H9 (cell line): ENCODE measurements at regions not wholly inside any gene's neighbourhood (a gene's known extent, or its start where the extent isn't known, plus 50 kb on each side); places are given as distances from the start of the nearest gene placed in this dataset.

Experiments
- DNase-seq: peaks from one replicate; pipeline ENCODE4 v3.0.0-alpha.2; 2017
- H2AFZ ChIP-seq: one replicate; pipeline ENCODE4 v1.6.1; 2013; ENCODE audit warnings: mild to moderate bottlenecking, low read length, control low read depth, moderate library complexity
- H2AK5ac ChIP-seq: 2 replicates; pipeline ENCODE4 v1.6.1; 2013; ENCODE audit warnings: low read length, control low read depth, mixed read lengths; ENCODE audit not compliant: insufficient read length
- H2BK120ac ChIP-seq: one replicate; pipeline ENCODE4 v1.6.1; 2013; ENCODE audit warnings: low read depth, mild to moderate bottlenecking, low read length, control low read depth, inconsistent platforms; ENCODE audit not compliant: poor library complexity, severe bottlenecking
- H2BK12ac ChIP-seq: 2 replicates; pipeline ENCODE4 v1.6.1; 2013; ENCODE audit warnings: low read length, control low read depth, mixed read lengths, low read depth; ENCODE audit not compliant: insufficient read length
- H2BK15ac ChIP-seq: 2 replicates; pipeline ENCODE4 v1.6.1; 2013; ENCODE audit warnings: low read depth, low read length, control low read depth
- H2BK20ac ChIP-seq: one replicate; pipeline ENCODE4 v1.6.1; 2013; ENCODE audit warnings: low read depth, mild to moderate bottlenecking, low read length, control low read depth, inconsistent platforms; ENCODE audit not compliant: poor library complexity, severe bottlenecking
- H2BK5ac ChIP-seq: 2 replicates; pipeline ENCODE4 v1.6.1; 2013; ENCODE audit warnings: low read length, control low read depth, mixed read lengths; ENCODE audit not compliant: insufficient read length
- H3K14ac ChIP-seq: 2 replicates; pipeline ENCODE4 v1.6.1; 2013; ENCODE audit warnings: low read length, control low read depth; ENCODE audit not compliant: insufficient read depth
- H3K18ac ChIP-seq: 2 replicates; pipeline ENCODE4 v1.6.1; 2013; ENCODE audit warnings: low read depth, mild to moderate bottlenecking, mixed read lengths, low read length, control low read depth; ENCODE audit not compliant: insufficient read length
- H3K23ac ChIP-seq: 2 replicates; pipeline ENCODE4 v1.6.1; 2013; ENCODE audit warnings: low read length, control low read depth, mixed read lengths, low read depth; ENCODE audit not compliant: insufficient read length
- H3K23me2 ChIP-seq: 2 replicates; pipeline ENCODE4 v1.6.1; 2013; ENCODE audit warnings: low read depth, mild to moderate bottlenecking, mixed read lengths, low read length, control low read depth; ENCODE audit not compliant: insufficient read length, poor library complexity, severe bottlenecking
- H3K27ac ChIP-seq: 2 replicates; pipeline ENCODE4 v1.5.1; 2013; ENCODE audit warnings: low read length, control low read depth, mixed read lengths, low read depth; ENCODE audit not compliant: insufficient read length
- H3K27me3 ChIP-seq: 2 replicates; pipeline ENCODE4 v1.6.1; 2013; ENCODE audit warnings: low read length, control low read depth, inconsistent platforms; ENCODE audit not compliant: insufficient read depth
- H3K4ac ChIP-seq: 2 replicates; pipeline ENCODE4 v1.6.1; 2013; ENCODE audit warnings: low read depth, mild to moderate bottlenecking, control low read depth, inconsistent platforms, low read length, moderate library complexity
- H3K4me1 ChIP-seq: 2 replicates; pipeline ENCODE4 v1.6.1; 2013; ENCODE audit warnings: low read length, control low read depth, inconsistent platforms; ENCODE audit not compliant: insufficient read depth
- H3K4me2 ChIP-seq: 2 replicates; pipeline ENCODE4 v1.6.1; 2013; ENCODE audit warnings: low read length, control low read depth, mixed read lengths; ENCODE audit not compliant: insufficient read length, insufficient read depth
- H3K56ac ChIP-seq: 2 replicates; pipeline ENCODE4 v1.6.1; 2013; ENCODE audit warnings: low read depth, mild to moderate bottlenecking, mixed read lengths, low read length, control low read depth; ENCODE audit not compliant: insufficient read length
- H3K79me1 ChIP-seq: 2 replicates; pipeline ENCODE4 v1.6.1; 2013; ENCODE audit warnings: low read depth, mild to moderate bottlenecking, moderate library complexity, low read length, control low read depth, inconsistent platforms; ENCODE audit not compliant: insufficient read depth, poor library complexity, severe bottlenecking
- H3K79me2 ChIP-seq: 2 replicates; pipeline ENCODE4 v1.6.1; 2013; ENCODE audit warnings: low read length, control low read depth, inconsistent platforms; ENCODE audit not compliant: insufficient read depth
- H3K9ac ChIP-seq: 2 replicates; pipeline ENCODE4 v1.6.1; 2013; ENCODE audit warnings: low read length, control low read depth, mixed read lengths; ENCODE audit not compliant: insufficient read length; ENCODE audit errors: extremely low read depth
- H3K9me3 ChIP-seq: one replicate; pipeline ENCODE4 v1.6.1; 2013; ENCODE audit warnings: low read depth, low read length, inconsistent platforms; ENCODE audit not compliant: control insufficient read depth
- H3T11ph ChIP-seq: one replicate; pipeline ENCODE4 v1.6.1; 2013; ENCODE audit warnings: mild to moderate bottlenecking, low read length, control low read depth, inconsistent platforms
- H4K20me1 ChIP-seq: one replicate; pipeline ENCODE4 v1.6.1; 2013; ENCODE audit not compliant: control insufficient read depth, insufficient read length, insufficient read depth
- H4K5ac ChIP-seq: 2 replicates; pipeline ENCODE4 v1.6.1; 2013; ENCODE audit warnings: low read depth, mild to moderate bottlenecking, mixed read lengths, low read length, control low read depth; ENCODE audit not compliant: insufficient read length
- H4K8ac ChIP-seq: replicated peaks from 2 replicates; pipeline ENCODE4 v1.6.1; 2013; ENCODE audit warnings: low read length, control low read depth, mixed read lengths, low read depth; ENCODE audit not compliant: insufficient read length
- H4K91ac ChIP-seq: 2 replicates; pipeline ENCODE4 v1.6.1; 2013; ENCODE audit warnings: low read depth, mild to moderate bottlenecking, moderate library complexity, mixed read lengths, low read length, control low read depth; ENCODE audit not compliant: insufficient read length
- H3K27ac Mint-ChIP-seq, 3 experiments: 2 replicates in 2 of 3; 3 replicates in 1 of 3; pipeline ENCODE4 v1.8.0; 2020 to 2021; ENCODE audit warnings: mixed read lengths in 3 of 3, mild to moderate bottlenecking in 1 of 3, moderate library complexity in 1 of 3
- H3K27me3 Mint-ChIP-seq: 2 replicates; pipeline ENCODE4 v1.8.0; 2021; ENCODE audit warnings: low read depth, mild to moderate bottlenecking, moderate library complexity, mixed read lengths
- H3K36me3 Mint-ChIP-seq, 3 experiments: 2 replicates in 2 of 3; 3 replicates in 1 of 3; pipeline ENCODE4 v1.8.0; 2020 to 2021; ENCODE audit warnings: low read depth in 3 of 3, mixed read lengths in 3 of 3; ENCODE audit not compliant: insufficient read depth in 1 of 3
- H3K4me1 Mint-ChIP-seq, 2 experiments: 2 replicates each; pipeline ENCODE4 v1.8.0; 2020; ENCODE audit warnings: mixed read lengths in 2 of 2
- H3K4me3 Mint-ChIP-seq, 2 experiments: 2 replicates in 1 of 2; 3 replicates in 1 of 2; pipeline ENCODE4 v1.8.0; 2020 to 2021; ENCODE audit warnings: mild to moderate bottlenecking in 2 of 2, mixed read lengths in 2 of 2, moderate library complexity in 1 of 2
- H3K9me3 Mint-ChIP-seq, 2 experiments: 2 replicates in 1 of 2; 3 replicates in 1 of 2; pipeline ENCODE4 v1.8.0; 2020; ENCODE audit warnings: mild to moderate bottlenecking in 2 of 2, mixed read lengths in 2 of 2, moderate library complexity in 1 of 2
- WGBS: extraction: QIAGEN DNeasy Blood & Tissue Kit; methylation state at CpG from one replicate; pipeline ENCODE4 v1.1.7; 2013; ENCODE audit warnings: missing lambda C conversion rate, low lambda C conversion rate, mixed read lengths; ENCODE audit not compliant: insufficient read length; ENCODE audit errors: extremely low coverage; 5-methylcytosine and 5-hydroxymethylcytosine counted together
- TF ChIP-seq, protein P1 (sequence below): fragments of 200-600 bp; sonication (generic); conservative IDR thresholded peaks from 3 replicates; pipeline ENCODE4 v1.8.0; 2021; ENCODE audit warnings: antibody characterized with exemption, mild to moderate bottlenecking

DNA sequence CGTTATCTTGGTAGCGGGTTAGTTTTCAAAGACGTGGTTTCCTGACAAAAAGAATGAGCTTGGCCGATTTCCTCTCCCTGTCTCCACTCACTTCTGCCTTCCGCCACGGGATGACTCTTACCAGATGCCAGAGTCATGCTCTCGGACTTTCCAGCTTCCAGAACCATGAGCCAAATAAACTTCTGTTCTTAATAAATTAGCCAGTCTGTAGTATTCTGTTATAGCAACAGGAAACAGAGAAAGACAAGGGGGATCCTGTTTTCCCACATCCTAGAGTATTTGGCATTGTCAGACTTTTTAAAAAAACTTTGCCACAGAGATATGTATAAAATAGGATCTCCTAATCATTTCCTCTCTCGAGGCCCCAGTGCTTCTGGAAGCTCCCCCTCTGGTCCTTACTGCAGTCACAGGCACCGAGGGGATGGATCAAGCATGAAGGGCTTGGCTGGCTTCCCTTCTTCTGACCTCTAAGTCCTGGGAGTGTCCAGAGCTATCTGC is 84.9 kb upstream of the NAA20 start:
- no peak overlapping the region for H2AFZ ChIP-seq

More for the DNA sequence above, 84.9 kb upstream of the NAA20 start:
- Histone ChIP-seq H3K9me3 (no peaks in the 10 kb centered on the region), H4K8ac (no peak overlapping the region), H2AK5ac (no peak overlapping the region), H4K20me1 (no peaks in the 10 kb centered on the region), H2BK120ac (no peak overlapping the region), H4K91ac (no peak overlapping the region), H3K4me2 (no peak overlapping the region), H2BK5ac (no peak overlapping the region), H4K5ac (no peak overlapping the region), H2BK20ac (no peak overlapping the region), H3T11ph (no peak overlapping the region), H3K14ac (no peak overlapping the region), H2BK15ac (no peak overlapping the region), H3K23ac (no peak overlapping the region), H3K18ac (no peak overlapping the region), H3K56ac (no peak overlapping the region), H3K9ac (no peak overlapping the region), H3K27ac (no peak overlapping the region), H3K4ac (no peak overlapping the region), H2BK12ac (no peak overlapping the region), H3K23me2 (no peaks in the 10 kb centered on the region), H3K79me2 (no peaks in the 10 kb centered on the region), H3K79me1 (no peaks in the 10 kb centered on the region), H3K27me3 (no peaks in the 10 kb centered on the region), H3K4me1 (no peaks in the 10 kb centered on the region)
- DNase-seq = no peak
- no CpG with 5 or more reads among the region's 9 CpGs for WGBS
- H3K4me3 Mint-ChIP-seq = no peak overlapping the region
- H3K4me1 Mint-ChIP-seq = peaks cover 19 to 26% of the 10 kb centered on the region in 2 experiments
- no peaks in the 10 kb centered on the region for H3K36me3 Mint-ChIP-seq
- no peak overlapping the region for H3K27ac Mint-ChIP-seq
- no peaks in the 10 kb centered on the region; a peak in 1 of 5 replicates for H3K9me3 Mint-ChIP-seq
- TF ChIP-seq, protein P1, sequence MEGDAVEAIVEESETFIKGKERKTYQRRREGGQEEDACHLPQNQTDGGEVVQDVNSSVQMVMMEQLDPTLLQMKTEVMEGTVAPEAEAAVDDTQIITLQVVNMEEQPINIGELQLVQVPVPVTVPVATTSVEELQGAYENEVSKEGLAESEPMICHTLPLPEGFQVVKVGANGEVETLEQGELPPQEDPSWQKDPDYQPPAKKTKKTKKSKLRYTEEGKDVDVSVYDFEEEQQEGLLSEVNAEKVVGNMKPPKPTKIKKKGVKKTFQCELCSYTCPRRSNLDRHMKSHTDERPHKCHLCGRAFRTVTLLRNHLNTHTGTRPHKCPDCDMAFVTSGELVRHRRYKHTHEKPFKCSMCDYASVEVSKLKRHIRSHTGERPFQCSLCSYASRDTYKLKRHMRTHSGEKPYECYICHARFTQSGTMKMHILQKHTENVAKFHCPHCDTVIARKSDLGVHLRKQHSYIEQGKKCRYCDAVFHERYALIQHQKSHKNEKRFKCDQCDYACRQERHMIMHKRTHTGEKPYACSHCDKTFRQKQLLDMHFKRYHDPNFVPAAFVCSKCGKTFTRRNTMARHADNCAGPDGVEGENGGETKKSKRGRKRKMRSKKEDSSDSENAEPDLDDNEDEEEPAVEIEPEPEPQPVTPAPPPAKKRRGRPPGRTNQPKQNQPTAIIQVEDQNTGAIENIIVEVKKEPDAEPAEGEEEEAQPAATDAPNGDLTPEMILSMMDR = no peak
- no peaks in the 10 kb centered on the region for H3K27me3 Mint-ChIP-seq
